Esophagus (tissue), 2 donors: ENCODE measurements at regions not wholly inside any gene's neighbourhood (a gene's known extent, or its start where the extent isn't known, plus 50 kb on each side); places are given as distances from the start of the nearest gene placed in this dataset.

Source experiments
- H3K27ac ChIP-seq, 2 donors: one replicate each; pipeline ENCODE4 v1.5.1; 2013; ENCODE audit warnings: low read depth in 2 of 2, mild to moderate bottlenecking in 2 of 2, inconsistent platforms in 1 of 2, low read length in 1 of 2, moderate library complexity in 1 of 2
- H3K27me3 ChIP-seq, 2 donors: one replicate each; pipeline ENCODE4 v1.6.1; 2013; ENCODE audit warnings: low read length in 2 of 2, control low read depth in 1 of 2, mild to moderate bottlenecking in 1 of 2; ENCODE audit not compliant: insufficient read depth in 2 of 2, control insufficient read depth in 1 of 2
- H3K36me3 ChIP-seq, 2 donors: one replicate each; pipeline ENCODE4 v1.6.1; 2013; ENCODE audit warnings: low read length in 1 of 2; ENCODE audit not compliant: control insufficient read depth in 2 of 2, insufficient read depth in 2 of 2
- H3K4me1 ChIP-seq, 2 donors: one replicate each; pipeline ENCODE4 v1.6.1; 2013; ENCODE audit warnings: low read length in 1 of 2; ENCODE audit not compliant: control insufficient read depth in 2 of 2, insufficient read depth in 2 of 2
- H3K4me3 ChIP-seq, 2 donors: one replicate each; pipeline ENCODE4 v1.5.1; 2013; ENCODE audit warnings: low read length in 2 of 2, mild to moderate bottlenecking in 2 of 2, low read depth in 1 of 2, moderate library complexity in 1 of 2
- H3K9me3 ChIP-seq, 2 donors: one replicate each; pipeline ENCODE4 v1.6.1; 2013; ENCODE audit warnings: mild to moderate bottlenecking in 2 of 2, low read depth in 1 of 2, low read length in 1 of 2, moderate library complexity in 1 of 2; ENCODE audit not compliant: control insufficient read depth in 2 of 2, insufficient read depth in 1 of 2
- WGBS, 2 donors: extraction: QIAGEN DNeasy Blood & Tissue Kit; methylation state at CpG; one replicate each; pipeline ENCODE4 v1.1.7; 2013; 5-methylcytosine and 5-hydroxymethylcytosine counted together
- donor health status: healthy with polysubstance abuse.
- donor health status: Bipolar disorder and iron deficiency.

GRCh38 chr16:17940584-17941364, 395.8 kb downstream of the NPIPA8 start:
- no peaks in the 10 kb centered on the region for H3K36me3 ChIP-seq
- 53 to 61% methylated on average over 8 of the region's 8 CpGs for WGBS, 2 donors

GRCh38 chr16:17939723-17940122, 396.8 kb downstream of the NPIPA8 start:
- Histone ChIP-seq H3K9me3 (no peaks in the 10 kb centered on the region), H3K36me3 (no peaks in the 10 kb centered on the region), H3K27me3 (no peaks in the 10 kb centered on the region), H3K4me3 (no peak overlapping the region), H3K27ac (no peak overlapping the region), H3K4me1 (no peaks in the 10 kb centered on the region)
- 70 to 80% methylated on average over 4 of the region's 4 CpGs for WGBS, 2 donors

More at GRCh38 chr16:17940584-17941364, 395.8 kb downstream of the NPIPA8 start:
- Histone ChIP-seq H3K9me3 (no peaks in the 10 kb centered on the region), H3K27ac (no peak overlapping the region), H3K4me1 (no peaks in the 10 kb centered on the region), H3K4me3 (no peak overlapping the region), H3K27me3 (no peaks in the 10 kb centered on the region)

- H3K4me1 ChIP-seq: no peaks in the 10 kb centered on the region
- no peaks in the 10 kb centered on the region for H3K9me3 ChIP-seq
- H3K27me3 ChIP-seq: no peaks in the 10 kb centered on the region
- H3K4me3 ChIP-seq: no peak overlapping the region
- no peaks in the 10 kb centered on the region for H3K36me3 ChIP-seq
- WGBS, 2 donors: 33 to 46% methylated on average over 2 of the region's 2 CpGs
- H3K27ac ChIP-seq: no peak overlapping the region
These were observed 397.4 kb downstream of the NPIPA8 start for GRCh38 chr16:17939122-17939536.

- no peaks in the 10 kb centered on the region for H3K27me3 ChIP-seq
- WGBS, 2 donors: 81 to 88% methylated on average over 3 of the region's 3 CpGs
- no peaks in the 10 kb centered on the region for H3K9me3 ChIP-seq
- no peaks in the 10 kb centered on the region for H3K4me1 ChIP-seq
- H3K36me3 ChIP-seq: no peaks in the 10 kb centered on the region
- H3K27ac ChIP-seq: no peak overlapping the region
- H3K4me3 ChIP-seq: no peak overlapping the region
These were observed 398.0 kb downstream of the NPIPA8 start for GRCh38 chr16:17938546-17938945.

- Histone ChIP-seq H3K36me3 (no peaks in the 10 kb centered on the region), H3K27me3 (no peaks in the 10 kb centered on the region), H3K4me3 (no peak overlapping the region), H3K4me1 (no peaks in the 10 kb centered on the region), H3K9me3 (no peaks in the 10 kb centered on the region), H3K27ac (no peak overlapping the region)
- 53 to 74% methylated on average over 6 of the region's 6 CpGs for WGBS, 2 donors
These were observed 399.7 kb downstream of the NPIPA8 start for GRCh38 chr16:17936766-17937402.

GRCh38 chr16:17930280-17930679, 406.3 kb downstream of the NPIPA8 start:
- no peaks in the 10 kb centered on the region for H3K27me3 ChIP-seq
- H3K4me3 ChIP-seq: no peak overlapping the region
- 42 to 60% methylated on average over 1 of the region's 1 CpG for WGBS, 2 donors
- no peak overlapping the region for H3K27ac ChIP-seq
- H3K4me1 ChIP-seq: no peaks in the 10 kb centered on the region
- H3K36me3 ChIP-seq: no peaks in the 10 kb centered on the region
- no peaks in the 10 kb centered on the region for H3K9me3 ChIP-seq

GRCh38 chr16:17926866-17927399, 409.6 kb downstream of the NPIPA8 start:
- H3K36me3 ChIP-seq: no peaks in the 10 kb centered on the region
- 48 to 54% methylated on average over 4 of the region's 4 CpGs for WGBS, 2 donors
- no peaks in the 10 kb centered on the region for H3K9me3 ChIP-seq
- no peaks in the 10 kb centered on the region for H3K27me3 ChIP-seq
- H3K4me1 ChIP-seq: no peaks in the 10 kb centered on the region
- no peak overlapping the region for H3K27ac ChIP-seq
- no peak overlapping the region for H3K4me3 ChIP-seq

- Histone ChIP-seq H3K36me3 (no peaks in the 10 kb centered on the region), H3K9me3 (no peaks in the 10 kb centered on the region)
- WGBS, 2 donors: 65 to 72% methylated on average over 5 of the region's 5 CpGs
These were observed 410.1 kb downstream of the NPIPA8 start for GRCh38 chr16:17926461-17926860.

GRCh38 chr16:17925761-17926160, 410.8 kb downstream of the NPIPA8 start:
- no peaks in the 10 kb centered on the region for H3K4me1 ChIP-seq
- no peaks in the 10 kb centered on the region for H3K9me3 ChIP-seq
- no peaks in the 10 kb centered on the region for H3K27me3 ChIP-seq
- no peaks in the 10 kb centered on the region for H3K36me3 ChIP-seq
- WGBS, 2 donors: 86 to 90% methylated on average over 6 of the region's 6 CpGs
- no peak overlapping the region for H3K27ac ChIP-seq
- H3K4me3 ChIP-seq: no peak overlapping the region

More at GRCh38 chr16:17926461-17926860, 410.1 kb downstream of the NPIPA8 start:
- Histone ChIP-seq H3K27ac (no peak overlapping the region), H3K27me3 (no peaks in the 10 kb centered on the region), H3K4me1 (no peaks in the 10 kb centered on the region), H3K4me3 (no peak overlapping the region)
